ENCODE measurements at regions not wholly inside any gene's neighbourhood (a gene's known extent, or its start where the extent isn't known, plus 50 kb on each side); places are given as distances from the start of the nearest gene placed in this dataset.

DNA sequence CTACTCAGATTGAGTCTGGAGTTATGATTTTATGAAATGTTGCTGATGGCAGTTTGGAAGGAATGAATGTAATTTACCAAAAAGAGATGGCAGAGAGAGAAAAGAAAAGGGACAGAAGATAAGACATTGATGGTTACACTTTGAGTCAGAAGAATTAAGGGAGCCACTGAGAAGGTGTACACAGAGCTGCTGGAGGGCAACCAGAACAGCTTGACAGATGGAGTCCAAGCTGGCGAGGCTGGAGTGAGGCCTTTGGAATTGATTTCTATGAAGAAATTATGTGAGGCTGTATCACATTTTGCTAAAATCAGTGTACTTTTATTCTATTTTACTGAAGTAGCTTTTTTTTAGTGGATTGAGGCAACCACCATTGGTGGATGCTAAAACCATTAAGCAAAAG is 740.5 kb downstream of the REEP3 start:
- TF ChIP-seq, protein P1, sequence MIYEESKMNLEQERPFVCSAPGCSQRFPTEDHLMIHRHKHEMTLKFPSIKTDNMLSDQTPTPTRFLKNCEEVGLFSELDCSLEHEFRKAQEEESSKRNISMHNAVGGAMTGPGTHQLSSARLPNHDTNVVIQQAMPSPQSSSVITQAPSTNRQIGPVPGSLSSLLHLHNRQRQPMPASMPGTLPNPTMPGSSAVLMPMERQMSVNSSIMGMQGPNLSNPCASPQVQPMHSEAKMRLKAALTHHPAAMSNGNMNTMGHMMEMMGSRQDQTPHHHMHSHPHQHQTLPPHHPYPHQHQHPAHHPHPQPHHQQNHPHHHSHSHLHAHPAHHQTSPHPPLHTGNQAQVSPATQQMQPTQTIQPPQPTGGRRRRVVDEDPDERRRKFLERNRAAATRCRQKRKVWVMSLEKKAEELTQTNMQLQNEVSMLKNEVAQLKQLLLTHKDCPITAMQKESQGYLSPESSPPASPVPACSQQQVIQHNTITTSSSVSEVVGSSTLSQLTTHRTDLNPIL (CRISPR knock-in tag; IDR thresholded peaks at IDR 0.05; ENCODE audit: low read depth), result no peak
- TF ChIP-seq CSDC2 (CRISPR knock-in tag; IDR thresholded peaks at IDR 0.05), result no peak
- TF ChIP-seq ZFP3 (CRISPR knock-in tag; IDR thresholded peaks at IDR 0.05), result no peak
- no peak for TF ChIP-seq OSR1 (CRISPR knock-in tag; IDR thresholded peaks at IDR 0.05)
- no peak for TF ChIP-seq ARNTL (CRISPR knock-in tag; IDR thresholded peaks at IDR 0.05; ENCODE audit: borderline replicate concordance, low read depth)
- TF ChIP-seq ZNF565 (CRISPR knock-in tag; conservative IDR thresholded peaks at IDR 0.05; ENCODE audit: low read depth), result no peak
- TF ChIP-seq, protein P2, sequence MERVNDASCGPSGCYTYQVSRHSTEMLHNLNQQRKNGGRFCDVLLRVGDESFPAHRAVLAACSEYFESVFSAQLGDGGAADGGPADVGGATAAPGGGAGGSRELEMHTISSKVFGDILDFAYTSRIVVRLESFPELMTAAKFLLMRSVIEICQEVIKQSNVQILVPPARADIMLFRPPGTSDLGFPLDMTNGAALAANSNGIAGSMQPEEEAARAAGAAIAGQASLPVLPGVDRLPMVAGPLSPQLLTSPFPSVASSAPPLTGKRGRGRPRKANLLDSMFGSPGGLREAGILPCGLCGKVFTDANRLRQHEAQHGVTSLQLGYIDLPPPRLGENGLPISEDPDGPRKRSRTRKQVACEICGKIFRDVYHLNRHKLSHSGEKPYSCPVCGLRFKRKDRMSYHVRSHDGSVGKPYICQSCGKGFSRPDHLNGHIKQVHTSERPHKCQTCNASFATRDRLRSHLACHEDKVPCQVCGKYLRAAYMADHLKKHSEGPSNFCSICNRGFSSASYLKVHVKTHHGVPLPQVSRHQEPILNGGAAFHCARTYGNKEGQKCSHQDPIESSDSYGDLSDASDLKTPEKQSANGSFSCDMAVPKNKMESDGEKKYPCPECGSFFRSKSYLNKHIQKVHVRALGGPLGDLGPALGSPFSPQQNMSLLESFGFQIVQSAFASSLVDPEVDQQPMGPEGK (CRISPR knock-in tag; IDR thresholded peaks at IDR 0.05; ENCODE audit: borderline replicate concordance), result no peak
- TF ChIP-seq ESRRG (CRISPR knock-in tag; IDR thresholded peaks at IDR 0.05), result no peak
- TF ChIP-seq, protein P3, sequence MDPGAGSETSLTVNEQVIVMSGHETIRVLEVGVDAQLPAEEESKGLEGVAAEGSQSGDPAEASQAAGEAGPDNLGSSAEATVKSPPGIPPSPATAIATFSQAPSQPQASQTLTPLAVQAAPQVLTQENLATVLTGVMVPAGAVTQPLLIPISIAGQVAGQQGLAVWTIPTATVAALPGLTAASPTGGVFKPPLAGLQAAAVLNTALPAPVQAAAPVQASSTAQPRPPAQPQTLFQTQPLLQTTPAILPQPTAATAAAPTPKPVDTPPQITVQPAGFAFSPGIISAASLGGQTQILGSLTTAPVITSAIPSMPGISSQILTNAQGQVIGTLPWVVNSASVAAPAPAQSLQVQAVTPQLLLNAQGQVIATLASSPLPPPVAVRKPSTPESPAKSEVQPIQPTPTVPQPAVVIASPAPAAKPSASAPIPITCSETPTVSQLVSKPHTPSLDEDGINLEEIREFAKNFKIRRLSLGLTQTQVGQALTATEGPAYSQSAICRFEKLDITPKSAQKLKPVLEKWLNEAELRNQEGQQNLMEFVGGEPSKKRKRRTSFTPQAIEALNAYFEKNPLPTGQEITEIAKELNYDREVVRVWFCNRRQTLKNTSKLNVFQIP (CRISPR knock-in tag; IDR thresholded peaks at IDR 0.05; ENCODE audit: borderline replicate concordance, low read depth), result no peak
